Colonic mucosa (tissue), 4 donors: ENCODE measurements at regions not wholly inside any gene's neighbourhood (a gene's known extent, or its start where the extent isn't known, plus 50 kb on each side); places are given as distances from the start of the nearest gene placed in this dataset.
"Not testable (repeated sequence)": the region's sequence is repeated elsewhere in the genome, so short reads cannot be mapped to it uniquely, and the experiment has no call there.

Source experiments
- DNase-seq: peaks from one replicate; pipeline ENCODE4 v3.0.0-alpha.2; 2020
- H3K27ac ChIP-seq: fragments of 200-600 bp; one replicate; pipeline ENCODE4 v1.8.0; 2021
- H3K27me3 ChIP-seq: fragments of 200-600 bp; one replicate; pipeline ENCODE4 v1.8.0; 2021
- H3K36me3 ChIP-seq: fragments of 200-600 bp; one replicate; pipeline ENCODE4 v1.8.0; 2021
- H3K4me1 ChIP-seq: fragments of 200-600 bp; one replicate; pipeline ENCODE4 v1.8.0; 2021; ENCODE audit warnings: mild to moderate bottlenecking
- H3K4me3 ChIP-seq: fragments of 200-600 bp; one replicate; pipeline ENCODE4 v1.8.0; 2021
- H3K9ac ChIP-seq, 2 donors: one replicate each; pipeline ENCODE4 v1.7.0; 2013; ENCODE audit warnings: control low read depth in 2 of 2, low read depth in 2 of 2, low read length in 2 of 2
- H3K9me3 ChIP-seq: fragments of 200-600 bp; one replicate; pipeline ENCODE4 v1.8.0; 2021
- intact Hi-C: fragments of 100-400 bp; cut with DNase I; formaldehyde crosslinking; loops from one replicate; pipeline ENCODE4 v1.14.1; 2022
- TF ChIP-seq, protein P1 (sequence below): fragments of 200-600 bp; IDR thresholded peaks from one replicate; pipeline ENCODE4 v1.8.0; 2022; ENCODE audit warnings: antibody characterized with exemption, mild to moderate bottlenecking
- donor health status: healthy.
- donor health status: DM: no; HTN: no; CAD: no.
- donor health status: DM: no; HTN: no; CAD: no.

DNA sequence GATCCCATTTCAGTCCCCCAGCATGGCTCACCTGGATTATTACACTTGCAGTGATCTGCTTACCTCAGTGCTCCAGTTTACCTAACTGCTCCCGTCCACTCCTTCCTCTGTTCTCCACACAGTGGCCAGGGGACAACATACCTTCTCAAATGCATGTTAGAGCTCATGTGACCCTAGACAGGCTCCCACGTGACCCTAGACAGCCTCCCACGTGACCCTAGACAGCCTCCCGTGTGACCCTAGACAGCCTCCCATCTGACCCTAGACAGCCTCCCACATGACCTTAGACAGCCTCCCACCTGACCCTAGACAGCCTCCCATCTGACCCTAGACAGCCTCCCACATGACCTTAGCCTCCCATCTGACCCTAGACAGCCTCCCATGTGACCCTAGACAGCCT lies 226.0 kb upstream of the TMEM132C start:
- Histone ChIP-seq H3K27me3 (no peaks in the 10 kb centered on the region), H3K36me3 (no peaks in the 10 kb centered on the region), H3K9me3 (no peaks in the 10 kb centered on the region), H3K9ac (no peak overlapping the region), H3K27ac (no peak overlapping the region), H3K4me1 (no peaks in the 10 kb centered on the region), H3K4me3 (no peak overlapping the region)
- intact Hi-C loops, result no loop called here
- DNase-seq, result no peak
- TF ChIP-seq, protein P1, sequence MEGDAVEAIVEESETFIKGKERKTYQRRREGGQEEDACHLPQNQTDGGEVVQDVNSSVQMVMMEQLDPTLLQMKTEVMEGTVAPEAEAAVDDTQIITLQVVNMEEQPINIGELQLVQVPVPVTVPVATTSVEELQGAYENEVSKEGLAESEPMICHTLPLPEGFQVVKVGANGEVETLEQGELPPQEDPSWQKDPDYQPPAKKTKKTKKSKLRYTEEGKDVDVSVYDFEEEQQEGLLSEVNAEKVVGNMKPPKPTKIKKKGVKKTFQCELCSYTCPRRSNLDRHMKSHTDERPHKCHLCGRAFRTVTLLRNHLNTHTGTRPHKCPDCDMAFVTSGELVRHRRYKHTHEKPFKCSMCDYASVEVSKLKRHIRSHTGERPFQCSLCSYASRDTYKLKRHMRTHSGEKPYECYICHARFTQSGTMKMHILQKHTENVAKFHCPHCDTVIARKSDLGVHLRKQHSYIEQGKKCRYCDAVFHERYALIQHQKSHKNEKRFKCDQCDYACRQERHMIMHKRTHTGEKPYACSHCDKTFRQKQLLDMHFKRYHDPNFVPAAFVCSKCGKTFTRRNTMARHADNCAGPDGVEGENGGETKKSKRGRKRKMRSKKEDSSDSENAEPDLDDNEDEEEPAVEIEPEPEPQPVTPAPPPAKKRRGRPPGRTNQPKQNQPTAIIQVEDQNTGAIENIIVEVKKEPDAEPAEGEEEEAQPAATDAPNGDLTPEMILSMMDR, result no peak

DNA sequence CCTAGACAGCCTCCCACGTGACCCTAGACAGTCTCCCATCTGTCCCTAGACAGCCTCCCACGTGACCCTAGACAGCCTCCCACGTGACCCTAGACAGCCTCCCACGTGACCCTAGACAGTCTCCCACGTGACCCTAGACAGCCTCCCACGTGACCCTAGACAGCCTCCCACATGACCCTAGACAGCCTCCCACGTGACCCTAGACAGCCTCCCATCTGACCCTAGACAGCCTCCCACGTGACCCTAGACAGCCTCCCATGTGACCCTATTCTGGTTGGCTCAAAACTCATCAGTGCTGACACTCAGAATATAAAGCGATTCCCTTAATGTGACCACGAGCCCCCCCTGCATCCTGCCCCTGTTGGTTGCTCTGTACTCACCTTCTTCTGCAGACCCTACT lies 224.7 kb upstream of the TMEM132C start:
- H3K4me1 ChIP-seq, H3K27me3 ChIP-seq, DNase-seq, H3K36me3 ChIP-seq, H3K9ac ChIP-seq, intact Hi-C loops, H3K27ac ChIP-seq, H3K9me3 ChIP-seq, H3K4me3 ChIP-seq: not testable (repeated sequence)

DNA sequence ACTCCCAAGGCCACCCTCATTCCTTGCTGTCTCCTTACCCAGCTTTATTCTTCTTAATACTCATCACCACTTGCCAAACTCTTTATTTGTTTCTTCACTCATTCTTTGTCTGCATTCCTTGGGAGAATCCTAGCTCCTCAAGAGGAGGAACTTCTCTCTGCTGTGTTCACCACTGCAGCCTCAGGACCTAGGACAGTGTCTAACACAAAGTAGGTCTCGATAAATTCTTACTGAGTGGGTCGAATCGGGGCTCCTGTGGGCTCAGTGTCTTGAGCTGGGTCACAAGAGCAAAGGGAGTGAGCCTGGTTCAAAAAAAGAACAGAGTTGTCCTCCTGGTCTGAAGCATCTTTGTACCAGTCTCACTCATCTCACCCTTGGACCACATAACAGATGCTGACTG lies 224.1 kb upstream of the TMEM132C start:
- DNase-seq, result no peak
- Histone ChIP-seq H3K27ac (no peak overlapping the region), H3K36me3 (no peaks in the 10 kb centered on the region), H3K4me3 (no peak overlapping the region), H3K4me1 (no peaks in the 10 kb centered on the region), H3K9me3 (no peaks in the 10 kb centered on the region), H3K9ac (no peak overlapping the region), H3K27me3 (no peaks in the 10 kb centered on the region)
- TF ChIP-seq, protein P1, result no peak
- intact Hi-C loops, result no loop called here

DNA sequence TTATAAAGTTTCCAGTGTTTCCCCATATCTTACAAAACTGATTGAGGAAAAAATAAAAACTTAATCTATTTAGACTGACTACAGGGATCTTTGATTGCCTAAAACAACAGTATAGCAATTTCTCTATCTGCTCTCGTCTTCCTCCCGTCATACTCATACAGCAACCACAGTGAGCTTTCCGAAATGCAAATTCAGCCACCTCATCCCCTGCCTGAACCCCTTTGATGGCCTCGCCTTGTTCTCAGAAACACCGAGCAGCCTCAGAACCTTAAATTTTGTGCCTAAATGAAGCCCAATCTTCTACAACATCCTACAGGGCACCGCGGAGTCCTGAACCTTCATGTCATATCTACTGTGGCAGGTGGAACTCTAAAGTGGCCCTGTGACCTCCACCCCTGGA lies 223.7 kb upstream of the TMEM132C start:
- TF ChIP-seq, protein P1, result no peak
- H3K4me1 ChIP-seq, result no peaks in the 10 kb centered on the region
- H3K27ac ChIP-seq, result no peak overlapping the region
- no peaks in the 10 kb centered on the region for H3K36me3 ChIP-seq
- DNase-seq, result no peak
- H3K4me3 ChIP-seq, result no peak overlapping the region
- intact Hi-C loops, result no loop called here
- no peak overlapping the region for H3K9ac ChIP-seq
- H3K27me3 ChIP-seq, result no peaks in the 10 kb centered on the region
- H3K9me3 ChIP-seq, result no peaks in the 10 kb centered on the region

DNA sequence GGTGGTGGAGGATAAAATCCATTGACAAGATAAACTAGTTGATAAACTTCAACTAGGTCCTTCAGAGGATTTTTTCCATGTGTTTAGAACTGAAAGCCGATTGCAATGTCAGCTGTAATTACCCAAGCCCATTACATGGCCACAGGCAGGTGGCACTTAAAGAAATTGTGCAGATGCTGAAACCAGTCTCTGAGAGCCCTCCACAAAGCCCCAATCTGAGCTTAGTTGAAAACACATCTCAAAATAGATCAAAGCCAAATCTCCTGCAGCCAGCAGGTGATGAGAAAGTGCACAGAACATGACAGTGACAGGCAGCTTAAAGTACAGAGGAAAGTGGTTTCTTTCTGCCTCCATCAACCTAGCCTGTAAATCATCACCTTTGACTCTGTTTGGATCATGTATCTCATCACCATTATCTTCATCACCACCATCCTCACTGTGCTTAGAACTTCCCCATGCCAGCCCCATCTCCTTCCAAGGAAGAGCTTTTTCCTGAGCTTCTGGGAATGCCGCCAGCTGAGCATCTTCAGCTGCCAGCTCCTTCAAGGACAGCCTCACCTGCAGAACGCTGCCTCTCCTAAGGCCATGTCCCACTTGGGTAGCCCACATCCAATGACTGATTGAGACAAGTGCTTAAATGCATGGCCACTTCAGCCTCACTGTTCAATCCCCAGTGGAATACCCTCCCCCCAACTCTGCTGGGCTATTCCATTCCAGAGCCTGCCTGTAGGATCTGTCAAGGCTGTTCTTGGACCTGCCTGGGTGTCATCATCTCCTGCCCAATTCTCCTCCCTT lies 219.5 kb upstream of the TMEM132C start:
- TF ChIP-seq, protein P1, result no peak
- Histone ChIP-seq H3K27ac (no peak overlapping the region), H3K27me3 (no peaks in the 10 kb centered on the region), H3K4me1 (no peaks in the 10 kb centered on the region), H3K9me3 (no peaks in the 10 kb centered on the region), H3K9ac (no peak overlapping the region), H3K4me3 (no peak overlapping the region), H3K36me3 (no peaks in the 10 kb centered on the region)
- DNase-seq, result no peak
- intact Hi-C loops, result no loop called here

DNA sequence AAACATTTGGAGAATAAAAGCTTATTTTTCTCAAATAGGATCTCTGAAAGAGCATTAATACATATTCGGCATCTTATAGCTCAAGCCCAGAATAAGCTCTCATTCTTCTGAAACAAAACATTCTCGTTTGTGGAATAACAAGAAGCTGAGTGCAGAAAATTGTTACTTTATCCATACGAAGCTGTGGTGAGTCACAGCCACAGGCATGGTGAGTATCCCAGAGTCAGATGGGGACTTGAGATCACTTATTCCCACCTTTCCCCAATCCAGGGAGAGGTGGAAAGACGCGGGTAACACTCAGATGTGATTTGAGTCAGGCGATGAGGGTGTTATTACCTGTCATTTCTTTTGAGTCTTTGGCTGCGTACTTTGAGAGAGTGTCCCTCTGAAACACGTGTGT lies 214.6 kb upstream of the TMEM132C start:
- H3K4me3 ChIP-seq, result no peak overlapping the region
- no peak overlapping the region for H3K9ac ChIP-seq
- no peaks in the 10 kb centered on the region for H3K9me3 ChIP-seq
- H3K27ac ChIP-seq, result no peak overlapping the region
- no peaks in the 10 kb centered on the region for H3K27me3 ChIP-seq
- intact Hi-C loops, result no loop called here
- no peaks in the 10 kb centered on the region for H3K36me3 ChIP-seq
- TF ChIP-seq, protein P1, result no peak
- H3K4me1 ChIP-seq, result no peaks in the 10 kb centered on the region
- DNase-seq, result no peak
